Esophagus muscularis mucosa (tissue), 3 donors: ENCODE measurements at regions not wholly inside any gene's neighbourhood (a gene's known extent, or its start where the extent isn't known, plus 50 kb on each side); places are given as distances from the start of the nearest gene placed in this dataset.

Source experiments
- CTCF ChIP-seq, 3 experiments: fragments of 200-600 bp in 2 of 3; fragments of 450-650 bp in 1 of 3; sonication (generic) in 2 of 3; IDR thresholded peaks; one replicate each; pipeline ENCODE4 v1.5.1; 2017 to 2019; ENCODE audit warnings: antibody characterized with exemption in 3 of 3, mild to moderate bottlenecking in 2 of 3, moderate library complexity in 1 of 3
- POLR2A ChIP-seq: fragments of 450-650 bp; IDR thresholded peaks from one replicate; pipeline ENCODE4 v1.6.1; 2017; ENCODE audit warnings: antibody characterized with exemption, moderate library complexity, mild to moderate bottlenecking, low read depth

DNA sequence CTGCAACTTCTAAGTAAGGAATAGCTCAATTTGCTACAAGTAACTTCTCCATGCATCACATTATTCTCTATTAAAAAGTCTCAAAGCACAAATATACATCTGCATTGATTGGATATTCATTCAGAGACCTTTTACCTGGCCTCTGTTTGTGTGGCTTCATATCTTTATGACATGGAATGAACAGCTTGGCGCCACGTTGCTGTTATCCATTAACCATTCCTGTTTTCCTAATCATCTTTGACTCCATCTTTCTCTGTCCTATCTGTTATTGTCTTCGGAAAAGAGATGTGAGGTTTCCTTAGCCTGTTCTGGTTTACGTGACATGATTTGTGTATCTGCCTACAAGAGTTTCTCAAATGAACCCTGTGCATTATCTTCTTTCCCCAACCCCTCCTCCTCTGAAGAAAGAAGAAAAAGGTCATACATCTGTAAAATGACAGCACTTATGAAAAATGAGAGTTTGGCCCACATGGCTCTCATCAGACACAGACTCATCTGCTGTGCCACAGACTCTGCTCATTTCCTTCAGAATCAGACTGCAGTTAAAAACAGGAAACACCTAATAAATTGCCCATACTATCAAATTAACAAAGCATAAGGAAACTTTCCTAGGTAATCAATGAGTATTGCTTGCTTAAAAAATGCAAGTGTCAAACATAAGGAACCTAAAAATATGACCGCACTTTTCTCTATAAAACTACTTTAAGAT, 347.6 kb upstream of the FAM241A start:
- TF ChIP-seq CTCF (IDR thresholded peaks at IDR 0.05), result no peak
- no peak for TF ChIP-seq POLR2A
